ENCODE measurements at regions not wholly inside any gene's neighbourhood (a gene's known extent, or its start where the extent isn't known, plus 50 kb on each side); places are given as distances from the start of the nearest gene placed in this dataset.

DNA sequence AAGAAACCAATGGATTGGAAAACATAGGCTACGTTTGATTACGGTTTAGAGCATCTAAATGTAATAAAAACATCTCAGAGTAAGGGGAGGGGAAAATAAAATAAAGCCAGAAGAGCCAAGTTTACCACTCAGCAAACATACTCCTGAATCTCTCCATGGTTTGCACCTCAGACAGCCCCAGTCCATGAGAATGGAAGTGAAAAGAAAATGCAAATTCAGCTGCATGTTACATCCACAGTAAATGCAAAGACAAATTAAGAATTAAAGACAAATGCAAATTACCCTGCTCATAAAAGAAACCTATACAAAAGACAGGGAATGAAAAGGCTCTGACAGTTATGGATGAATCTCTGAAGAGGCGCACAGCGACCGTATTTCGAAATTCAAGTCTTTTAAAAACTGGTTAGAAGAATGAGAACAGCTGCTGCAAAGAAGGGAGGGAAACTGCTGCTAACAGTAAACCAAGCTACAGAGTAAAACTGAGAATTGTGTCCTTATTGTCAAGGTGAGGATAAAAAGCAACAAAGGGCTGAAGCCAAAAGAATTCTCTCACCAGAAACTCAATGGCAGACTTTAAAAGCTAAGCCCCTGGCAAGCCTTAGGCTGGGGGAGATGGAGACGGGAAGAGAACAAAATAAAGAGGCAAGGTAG lies 197.9 kb upstream of the ACVR2A start:
- Histone ChIP-seq H3K36me3 (ENCODE audit: low read depth, missing control alignments) (no peaks in the 10 kb centered on the region), H3K27ac (no peak overlapping the region), H3K9me3 (no peaks in the 10 kb centered on the region), H3K4me1 (peaks cover 7% of the 10 kb centered on the region), H3K4me3 (no peak overlapping the region), H3K27me3 (no peaks in the 10 kb centered on the region)
- 85 to 88% methylated on average over 7 of the region's 7 CpGs for whole genome bisulfite sequencing, 2 donors
- DNase-seq = no peak
- TF ChIP-seq, protein P1, sequence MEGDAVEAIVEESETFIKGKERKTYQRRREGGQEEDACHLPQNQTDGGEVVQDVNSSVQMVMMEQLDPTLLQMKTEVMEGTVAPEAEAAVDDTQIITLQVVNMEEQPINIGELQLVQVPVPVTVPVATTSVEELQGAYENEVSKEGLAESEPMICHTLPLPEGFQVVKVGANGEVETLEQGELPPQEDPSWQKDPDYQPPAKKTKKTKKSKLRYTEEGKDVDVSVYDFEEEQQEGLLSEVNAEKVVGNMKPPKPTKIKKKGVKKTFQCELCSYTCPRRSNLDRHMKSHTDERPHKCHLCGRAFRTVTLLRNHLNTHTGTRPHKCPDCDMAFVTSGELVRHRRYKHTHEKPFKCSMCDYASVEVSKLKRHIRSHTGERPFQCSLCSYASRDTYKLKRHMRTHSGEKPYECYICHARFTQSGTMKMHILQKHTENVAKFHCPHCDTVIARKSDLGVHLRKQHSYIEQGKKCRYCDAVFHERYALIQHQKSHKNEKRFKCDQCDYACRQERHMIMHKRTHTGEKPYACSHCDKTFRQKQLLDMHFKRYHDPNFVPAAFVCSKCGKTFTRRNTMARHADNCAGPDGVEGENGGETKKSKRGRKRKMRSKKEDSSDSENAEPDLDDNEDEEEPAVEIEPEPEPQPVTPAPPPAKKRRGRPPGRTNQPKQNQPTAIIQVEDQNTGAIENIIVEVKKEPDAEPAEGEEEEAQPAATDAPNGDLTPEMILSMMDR (IDR thresholded peaks at IDR 0.05) = no peak
- TF ChIP-seq POLR2A (IDR thresholded peaks at IDR 0.05) = no peak
- intact Hi-C loops (cut with DNase I; ENCODE audit: low total_unique reads) = no loop called here

DNA sequence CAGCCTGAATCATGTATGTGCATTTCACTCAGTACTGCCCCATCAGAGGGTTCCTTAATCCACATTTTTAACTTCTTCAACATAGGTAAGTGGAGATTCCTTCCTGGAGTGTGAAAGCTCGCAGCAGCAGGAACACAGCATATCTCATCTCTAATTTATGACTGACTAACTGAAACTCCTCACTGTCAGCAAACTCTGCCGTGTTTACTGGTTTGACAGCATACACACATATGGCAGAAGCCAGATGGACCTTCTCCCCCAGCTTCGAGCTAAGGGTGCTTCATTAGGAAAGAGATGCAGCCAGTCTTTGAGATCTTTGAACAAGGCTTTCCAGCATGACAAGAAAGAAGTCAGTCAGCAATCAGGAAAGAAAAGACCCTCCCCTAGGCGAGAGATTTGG lies 200.3 kb upstream of the ACVR2A start:
- no peaks in the 10 kb centered on the region for H3K9me3 ChIP-seq
- no peaks in the 10 kb centered on the region for H3K36me3 ChIP-seq (ENCODE audit: low read depth, missing control alignments)
- intact Hi-C loops (cut with DNase I; ENCODE audit: low total_unique reads) = no loop called here
- H3K4me3 ChIP-seq = no peak overlapping the region
- no peak for TF ChIP-seq POLR2A (IDR thresholded peaks at IDR 0.05)
- TF ChIP-seq, protein P1 (IDR thresholded peaks at IDR 0.05) = no peak
- WGBS, 2 donors = 67 to 83% methylated on average over 4 of the region's 4 CpGs
- H3K4me1 ChIP-seq = peaks cover 7% of the 10 kb centered on the region
- no peaks in the 10 kb centered on the region for H3K27me3 ChIP-seq
- H3K27ac ChIP-seq = no peak overlapping the region
- no peak for DNase-seq

DNA sequence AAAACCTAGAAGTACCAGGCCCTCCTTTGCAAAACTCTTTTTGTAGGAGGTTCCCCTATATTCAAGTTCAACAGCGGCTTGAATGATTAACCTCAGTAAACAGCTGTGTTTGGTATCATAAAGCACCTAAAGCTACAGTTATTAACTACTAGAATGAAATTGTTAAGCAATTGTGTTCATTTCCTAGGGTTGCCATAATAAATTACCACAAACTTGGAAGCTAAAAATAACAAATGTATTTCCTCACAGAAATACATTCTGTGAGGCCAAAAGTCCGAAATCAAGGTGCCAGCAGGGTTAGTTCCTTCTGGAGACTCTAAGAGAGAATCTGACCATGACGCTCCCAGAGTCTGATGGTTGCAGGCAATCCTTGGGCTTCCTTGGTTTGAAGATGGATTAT lies 202.1 kb upstream of the ACVR2A start:
- no peak overlapping the region for H3K4me3 ChIP-seq
- intact Hi-C loops (cut with DNase I; ENCODE audit: low total_unique reads) = no loop called here
- H3K4me1 ChIP-seq = no peaks in the 10 kb centered on the region
- no peaks in the 10 kb centered on the region for H3K9me3 ChIP-seq
- no peak overlapping the region for H3K27ac ChIP-seq
- H3K36me3 ChIP-seq (ENCODE audit: low read depth, missing control alignments) = no peaks in the 10 kb centered on the region
- TF ChIP-seq POLR2A (IDR thresholded peaks at IDR 0.05) = no peak
- TF ChIP-seq, protein P1 (IDR thresholded peaks at IDR 0.05) = no peak
- 86 to 87% methylated on average over 3 of the region's 3 CpGs for WGBS, 2 donors
- no peaks in the 10 kb centered on the region for H3K27me3 ChIP-seq
- DNase-seq = no peak

DNA sequence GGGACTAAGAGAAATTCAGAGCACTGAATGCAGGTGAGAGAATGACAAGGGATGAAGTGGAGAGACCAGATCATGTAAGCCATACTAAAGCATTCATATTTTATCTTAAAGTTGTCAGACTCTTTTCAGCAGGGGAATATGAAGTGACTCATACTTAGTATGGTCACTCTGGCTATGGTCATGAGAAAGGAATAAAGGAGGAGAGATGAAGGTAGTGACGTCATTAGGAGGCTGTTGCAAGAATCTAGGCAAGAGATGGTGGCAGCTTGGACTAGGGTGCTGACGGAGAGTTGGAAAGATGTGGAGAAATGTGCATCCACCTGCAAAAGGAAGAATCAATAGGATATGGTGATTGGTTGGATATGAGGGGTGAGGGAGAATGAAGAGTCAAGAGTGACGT lies 203.2 kb upstream of the ACVR2A start:
- no peaks in the 10 kb centered on the region for H3K4me1 ChIP-seq
- H3K27me3 ChIP-seq = no peaks in the 10 kb centered on the region
- no peak for TF ChIP-seq POLR2A (IDR thresholded peaks at IDR 0.05)
- TF ChIP-seq, protein P1 (IDR thresholded peaks at IDR 0.05) = no peak
- no peaks in the 10 kb centered on the region for H3K9me3 ChIP-seq
- intact Hi-C loops (cut with DNase I; ENCODE audit: low total_unique reads) = no loop called here
- H3K4me3 ChIP-seq = no peak overlapping the region
- no peaks in the 10 kb centered on the region for H3K36me3 ChIP-seq (ENCODE audit: low read depth, missing control alignments)
- DNase-seq = no peak
- 88 to 92% methylated on average over 3 of the region's 3 CpGs for whole genome bisulfite sequencing, 2 donors
- H3K27ac ChIP-seq = no peak overlapping the region

DNA sequence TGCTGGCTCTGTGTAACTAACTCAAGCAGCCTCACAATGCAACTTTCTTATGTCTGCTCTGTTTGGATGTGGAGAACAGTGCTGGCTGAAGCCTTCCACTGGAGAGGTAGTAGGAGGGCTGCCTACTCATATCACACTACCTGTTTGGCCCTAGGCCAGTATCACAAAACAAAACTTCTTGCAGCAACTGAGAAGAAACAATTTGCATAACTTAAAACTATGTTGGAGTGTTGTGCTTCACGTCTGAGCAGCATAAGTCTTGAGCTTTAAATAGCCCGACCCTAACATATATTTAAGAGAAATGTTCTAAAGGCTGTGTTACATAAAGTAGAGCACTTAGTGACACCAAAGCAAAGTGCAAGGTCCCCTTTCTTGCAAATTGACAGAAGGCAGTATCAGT lies 204.9 kb upstream of the ACVR2A start:
- Histone ChIP-seq H3K4me1 (no peaks in the 10 kb centered on the region), H3K27me3 (no peaks in the 10 kb centered on the region)

More for the DNA sequence above, 204.9 kb upstream of the ACVR2A start:
- intact Hi-C loops (cut with DNase I; ENCODE audit: low total_unique reads) = no loop called here
- DNase-seq = no peak
- WGBS, 2 donors = 71 to 74% methylated on average over 2 of the region's 2 CpGs
- Histone ChIP-seq H3K27ac (no peak overlapping the region), H3K9me3 (no peaks in the 10 kb centered on the region), H3K4me3 (no peak overlapping the region), H3K36me3 (ENCODE audit: low read depth, missing control alignments) (no peaks in the 10 kb centered on the region)
- no peak for TF ChIP-seq POLR2A (IDR thresholded peaks at IDR 0.05)
- TF ChIP-seq, protein P1 (IDR thresholded peaks at IDR 0.05) = no peak

All from testis (tissue), 2 donors.